Natural killer cell (primary cell): ENCODE measurements at regions not wholly inside any gene's neighbourhood (a gene's known extent, or its start where the extent isn't known, plus 50 kb on each side); places are given as distances from the start of the nearest gene placed in this dataset.
"Not testable (repeated sequence)": the region's sequence is repeated elsewhere in the genome, so short reads cannot be mapped to it uniquely, and the experiment has no call there.

ENCODE experiments used
- ATAC-seq, 3 donors: fragments of 150-1000 bp in 2 of 3; fragments of 200-7000 bp in 1 of 3; cut with Tn5 transposase; 1 replicate in 1 of 3; 2 replicates in 2 of 3; pipeline ENCODE4 v1.10.0; 2021; ENCODE audit warnings: mild to moderate bottlenecking in 2 of 3, moderate library complexity in 2 of 3
- DNase-seq, 2 donors: peaks; one replicate each; pipeline versions ENCODE4 v3.0.0 to v3.0.0-alpha.2; 2013 to 2021; ENCODE audit warnings: mixed read lengths in 1 of 2
- H3K27ac ChIP-seq: one replicate; pipeline ENCODE4 v1.5.1; 2013; ENCODE audit warnings: mild to moderate bottlenecking, low read length
- H3K27me3 ChIP-seq: one replicate; pipeline ENCODE4 v1.6.1; 2013; ENCODE audit warnings: low read length; ENCODE audit not compliant: control insufficient read depth, insufficient read depth
- H3K36me3 ChIP-seq: one replicate; pipeline ENCODE4 v1.6.1; 2013; ENCODE audit warnings: low read length; ENCODE audit not compliant: control insufficient read depth, insufficient read depth
- H3K4me1 ChIP-seq: one replicate; pipeline ENCODE4 v1.6.1; 2013; ENCODE audit warnings: low read length; ENCODE audit not compliant: control insufficient read depth, insufficient read depth
- H3K4me3 ChIP-seq: one replicate; pipeline ENCODE4 v1.5.1; 2013; ENCODE audit warnings: low read length
- H3K9me3 ChIP-seq: one replicate; pipeline ENCODE4 v1.6.1; 2013; ENCODE audit warnings: low read length; ENCODE audit not compliant: control insufficient read depth, insufficient read depth
- H3K27ac Mint-ChIP-seq, 2 donors: one replicate each; pipeline ENCODE4 v1.8.0; 2022; ENCODE audit warnings: mild to moderate bottlenecking in 2 of 2, mixed read lengths in 2 of 2, moderate library complexity in 1 of 2
- H3K27me3 Mint-ChIP-seq, 2 donors: one replicate each; pipeline ENCODE4 v1.8.0; 2022; ENCODE audit warnings: low read depth in 2 of 2, mixed read lengths in 2 of 2
- H3K36me3 Mint-ChIP-seq: one replicate; pipeline ENCODE4 v1.8.0; 2022; ENCODE audit warnings: mixed read lengths
- H3K4me1 Mint-ChIP-seq, 2 donors: one replicate each; pipeline ENCODE4 v1.8.0; 2022; ENCODE audit warnings: mixed read lengths in 2 of 2
- H3K4me3 Mint-ChIP-seq: one replicate; pipeline ENCODE4 v1.8.0; 2022; ENCODE audit warnings: mild to moderate bottlenecking, moderate library complexity, mixed read lengths
- H3K9me3 Mint-ChIP-seq, 2 donors: one replicate each; pipeline ENCODE4 v1.8.0; 2022; ENCODE audit warnings: mixed read lengths in 2 of 2
- CTCF ChIP-seq: fragments of 200-600 bp; IDR thresholded peaks from one replicate; pipeline ENCODE4 v1.8.0; 2022; ENCODE audit warnings: antibody characterized with exemption
- WGBS: methylation state at CpG from one replicate; pipeline ENCODE4 v1.1.7; 2013; ENCODE audit warnings: missing lambda C conversion rate; ENCODE audit not compliant: insufficient coverage; 5-methylcytosine and 5-hydroxymethylcytosine counted together
- intact Hi-C: fragments of 100-400 bp; cut with micrococcal nuclease; formaldehyde crosslinking; loops from one replicate; pipeline ENCODE4 v1.14.2; 2022

GRCh38 chr20:12130781-12131180 lies 213.1 kb downstream of the BTBD3 start:
- Mint-ChIP-seq H3K36me3 (no peaks in the 10 kb centered on the region), H3K4me1 (no peaks in the 10 kb centered on the region), H3K4me3 (no peak overlapping the region), H3K27ac (no peak overlapping the region), H3K9me3 (peaks cover 0 to 4% of the 10 kb centered on the region in 2 donors), H3K27me3 (no peaks in the 10 kb centered on the region)
- intact Hi-C loops = no loop called here
- Histone ChIP-seq H3K4me1 (no peaks in the 10 kb centered on the region), H3K4me3 (no peak overlapping the region), H3K9me3 (no peaks in the 10 kb centered on the region), H3K27me3 (no peaks in the 10 kb centered on the region), H3K27ac (no peak overlapping the region), H3K36me3 (no peaks in the 10 kb centered on the region)
- DNase-seq = no peak
- no peak for TF ChIP-seq CTCF
- WGBS = 100% methylated on average over 1 of the region's 1 CpG
- no peak for ATAC-seq

GRCh38 chr20:12133553-12133952 lies 215.9 kb downstream of the BTBD3 start:
- WGBS = 87% methylated on average over 1 of the region's 2 CpGs
- Histone ChIP-seq H3K36me3 (no peaks in the 10 kb centered on the region), H3K9me3 (no peaks in the 10 kb centered on the region), H3K4me3 (no peak overlapping the region), H3K27ac (no peak overlapping the region), H3K4me1 (no peaks in the 10 kb centered on the region), H3K27me3 (no peaks in the 10 kb centered on the region)
- ATAC-seq = no peak
- peaks cover 8 to 10% of the 10 kb centered on the region in 2 donors for H3K9me3 Mint-ChIP-seq
- peaks cover 8% of the 10 kb centered on the region for H3K36me3 Mint-ChIP-seq
- no peaks in the 10 kb centered on the region for H3K27me3 Mint-ChIP-seq
- no peak for DNase-seq
- H3K4me1 Mint-ChIP-seq = no peaks in the 10 kb centered on the region
- no peak overlapping the region for H3K27ac Mint-ChIP-seq
- H3K4me3 Mint-ChIP-seq = no peak overlapping the region
- no peak for TF ChIP-seq CTCF
- intact Hi-C loops = no loop called here

GRCh38 chr20:12145951-12146350 lies 228.3 kb downstream of the BTBD3 start:
- H3K9me3 ChIP-seq, H3K4me3 ChIP-seq, H3K27me3 ChIP-seq, H3K4me1 ChIP-seq, H3K4me3 Mint-ChIP-seq, H3K27me3 Mint-ChIP-seq, H3K27ac Mint-ChIP-seq, H3K4me1 Mint-ChIP-seq, ATAC-seq, H3K27ac ChIP-seq, intact Hi-C loops, DNase-seq, H3K36me3 ChIP-seq: not testable (repeated sequence)
- Mint-ChIP-seq H3K36me3 (peaks cover 13% of the 10 kb centered on the region), H3K9me3 (peaks cover 6 to 12% of the 10 kb centered on the region in 2 donors)
- WGBS = 54% methylated on average over 1 of the region's 1 CpG

- WGBS = 86% methylated on average over 1 of the region's 1 CpG
- intact Hi-C loops = no loop called here
- H3K4me1 ChIP-seq = no peaks in the 10 kb centered on the region
- Mint-ChIP-seq H3K4me1 (no peaks in the 10 kb centered on the region), H3K36me3 (no peaks in the 10 kb centered on the region), H3K27ac (no peak overlapping the region), H3K4me3 (no peak overlapping the region), H3K27me3 (no peaks in the 10 kb centered on the region), H3K9me3 (peaks cover 6 to 8% of the 10 kb centered on the region in 2 donors)
- no peaks in the 10 kb centered on the region for H3K27me3 ChIP-seq
- DNase-seq (no peak), ATAC-seq (no peak)
- no peaks in the 10 kb centered on the region for H3K9me3 ChIP-seq
- H3K36me3 ChIP-seq = no peaks in the 10 kb centered on the region
- no peak overlapping the region for H3K4me3 ChIP-seq
- H3K27ac ChIP-seq = no peak overlapping the region
- no peak for TF ChIP-seq CTCF
Measured at GRCh38 chr20:12152996-12153395, 235.3 kb downstream of the BTBD3 start.
